ENCODE measurements at regions not wholly inside any gene's neighbourhood (a gene's known extent, or its start where the extent isn't known, plus 50 kb on each side); places are given as distances from the start of the nearest gene placed in this dataset.
"Not testable (repeated sequence)": the region's sequence is repeated elsewhere in the genome, so short reads cannot be mapped to it uniquely, and the experiment has no call there.

DNA sequence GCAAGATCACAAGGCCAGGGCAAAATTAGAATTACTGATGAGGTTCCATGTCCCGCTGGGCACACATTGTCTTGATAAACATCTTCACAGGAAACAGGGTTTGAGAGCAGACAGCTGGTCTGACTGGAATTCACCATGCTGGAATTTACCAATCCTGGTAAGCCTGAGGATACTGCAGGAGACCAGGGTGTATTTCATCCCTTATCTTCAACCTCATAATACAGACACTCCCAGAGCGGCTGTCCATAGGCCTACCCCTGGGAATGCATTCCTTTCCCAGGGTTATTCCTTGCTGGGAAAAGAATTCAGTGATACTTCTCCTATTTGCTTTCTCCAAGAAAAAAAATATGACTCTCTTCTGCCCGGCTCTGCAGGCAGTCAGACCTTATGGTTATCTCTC lies 875.1 kb upstream of the ACVR2A start:
- H3K4me1 ChIP-seq (ENCODE audit: control insufficient read depth, insufficient read depth, low read length); CTCF ChIA-PET; H3K36me3 ChIP-seq (ENCODE audit: control insufficient read depth in 2 of 2, insufficient read depth in 1 of 2, low read length in 2 of 2); H3K9me3 ChIP-seq (ENCODE audit: control insufficient read depth, insufficient read depth, low read depth, low read length); H3K4me3 ChIP-seq (ENCODE audit: low read depth, low read length); H3K27ac ChIP-seq (ENCODE audit: extremely low read depth, low read depth, low read length); POLR2A ChIA-PET: not testable (repeated sequence)
- 0 out of 2 replicates have a peak, but pooled peaks have one; percentile 24 for TF ChIP-seq TRIM28 (IDR thresholded peaks at IDR 0.05; ENCODE audit: borderline replicate concordance, low read length)
- TF ChIP-seq SETDB1 (IDR thresholded peaks at IDR 0.05; ENCODE audit: insufficient read length, low read length): peak; percentile 28

DNA sequence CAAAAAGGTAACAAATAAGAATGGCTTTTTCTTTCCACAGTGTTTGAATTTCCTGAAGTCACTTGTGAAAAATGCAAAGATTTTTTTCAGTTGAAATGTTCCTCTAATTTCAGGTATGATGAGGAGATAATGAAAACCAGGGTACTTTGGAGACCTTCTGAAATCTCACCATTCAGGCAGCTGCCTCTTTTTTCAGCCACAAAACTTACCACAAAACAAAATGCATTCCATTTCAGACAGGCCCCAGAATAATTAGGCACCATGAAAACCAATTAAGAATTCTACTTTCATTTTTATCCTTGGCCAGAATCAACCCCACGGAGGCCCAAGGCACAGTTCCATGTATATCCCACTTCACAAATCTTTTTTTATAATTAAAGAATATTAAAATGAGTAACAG lies 880.3 kb upstream of the ACVR2A start:
- no peaks in the 10 kb centered on the region for H3K9me3 ChIP-seq (ENCODE audit: control insufficient read depth, insufficient read depth, low read depth, low read length)
- H3K36me3 ChIP-seq (ENCODE audit: control insufficient read depth in 2 of 2, insufficient read depth in 1 of 2, low read length in 2 of 2): no peaks in the 10 kb centered on the region
- TF ChIP-seq ZNF394 (tag by site-specific recombination; IDR thresholded peaks at IDR 0.05; ENCODE audit: borderline replicate concordance): no peak
- TF ChIP-seq ZNF621 (tag by site-specific recombination; IDR thresholded peaks at IDR 0.05): no peak
- H3K4me1 ChIP-seq (ENCODE audit: control insufficient read depth, insufficient read depth, low read length): no peaks in the 10 kb centered on the region
- H3K27ac ChIP-seq (ENCODE audit: extremely low read depth, low read depth, low read length): no peak overlapping the region
- POLR2A ChIA-PET: no interaction called here
- H3K4me3 ChIP-seq (ENCODE audit: low read depth, low read length): no peak overlapping the region
- CTCF ChIA-PET: no interaction called here

DNA sequence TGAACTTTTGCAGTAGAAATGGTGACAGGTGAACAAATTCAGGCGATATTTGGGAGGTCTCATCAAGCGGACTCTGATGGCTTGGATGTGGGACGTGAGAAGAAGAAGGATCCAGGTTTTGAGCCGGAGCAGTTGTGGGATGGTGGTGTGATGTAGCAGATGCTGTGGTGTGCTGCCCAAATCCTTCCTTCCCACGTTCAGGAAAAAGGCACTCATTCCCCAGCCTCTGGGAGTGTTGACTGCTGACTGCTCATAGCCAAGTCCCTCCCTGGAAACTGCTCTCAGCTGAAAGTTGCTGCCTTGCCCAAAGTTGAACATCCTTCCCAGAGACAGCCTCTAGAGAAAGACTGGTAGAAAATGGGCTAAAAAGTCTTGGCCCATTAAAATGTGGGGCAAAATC lies 890.3 kb upstream of the ACVR2A start:
- Histone ChIP-seq H3K4me1 (ENCODE audit: control insufficient read depth, insufficient read depth, low read length) (no peaks in the 10 kb centered on the region), H3K27ac (ENCODE audit: extremely low read depth, low read depth, low read length) (no peak overlapping the region), H3K36me3 (ENCODE audit: control insufficient read depth in 2 of 2, insufficient read depth in 1 of 2, low read length in 2 of 2) (no peaks in the 10 kb centered on the region), H3K9me3 (ENCODE audit: control insufficient read depth, insufficient read depth, low read depth, low read length) (no peaks in the 10 kb centered on the region), H3K4me3 (ENCODE audit: low read depth, low read length) (no peak overlapping the region)
- ChIA-PET POLR2A (no interaction called here), CTCF (no interaction called here)
- TF ChIP-seq SCRT2 (tag by site-specific recombination; IDR thresholded peaks at IDR 0.05) (no peak), ZNF366 (tag by site-specific recombination; conservative IDR thresholded peaks at IDR 0.05) (no peak), ZNF777 (tag by site-specific recombination; IDR thresholded peaks at IDR 0.05; ENCODE audit: borderline replicate concordance) (no peak), ZNF530 (tag by site-specific recombination; IDR thresholded peaks at IDR 0.05; ENCODE audit: low read depth) (no peak)

DNA sequence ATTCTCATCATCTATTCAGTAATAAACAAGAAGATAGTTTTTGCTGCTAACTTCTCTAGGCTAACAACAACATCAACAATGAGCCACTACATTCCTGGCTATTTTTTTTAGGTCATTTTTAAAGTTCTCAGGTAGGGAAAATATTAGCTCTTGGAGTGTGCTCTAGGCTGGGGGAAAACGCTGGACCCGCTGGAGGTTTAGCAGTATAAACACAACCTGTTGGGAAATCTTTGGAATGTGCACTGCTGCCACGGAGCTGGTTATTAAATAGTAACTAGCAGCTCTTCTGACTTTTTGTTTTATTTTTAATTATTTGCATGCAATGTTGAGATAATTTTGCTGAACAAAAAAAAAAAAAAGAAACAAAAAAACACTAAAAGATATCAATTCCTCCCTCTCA lies 892.1 kb upstream of the ACVR2A start:
- ChIA-PET POLR2A (no interaction called here), CTCF (no interaction called here)
- no peaks in the 10 kb centered on the region for H3K9me3 ChIP-seq (ENCODE audit: control insufficient read depth, insufficient read depth, low read depth, low read length)

More for the DNA sequence above, 892.1 kb upstream of the ACVR2A start:
- TF ChIP-seq ZSCAN16 (tag by site-specific recombination; IDR thresholded peaks at IDR 0.05) (no peak), HOXA7 (CRISPR knock-in tag; IDR thresholded peaks at IDR 0.05; ENCODE audit: borderline replicate concordance) (no peak), TRIM28 (IDR thresholded peaks at IDR 0.05; ENCODE audit: borderline replicate concordance, low read length) (no peak), ZNF830 (tag by site-specific recombination; IDR thresholded peaks at IDR 0.05; ENCODE audit: low read depth) (no peak), ZNF549 (tag by site-specific recombination; IDR thresholded peaks at IDR 0.05) (no peak), SCRT2 (tag by site-specific recombination; IDR thresholded peaks at IDR 0.05) (no peak), ZNF473 (tag by site-specific recombination; IDR thresholded peaks at IDR 0.05) (no peak), ZFP3 (tag by site-specific recombination; IDR thresholded peaks at IDR 0.05; ENCODE audit: low read depth) (no peak), ZNF175 (tag by site-specific recombination; IDR thresholded peaks at IDR 0.05) (no peak), SP7 (tag by site-specific recombination; IDR thresholded peaks at IDR 0.05) (no peak), ZSCAN23 (tag by site-specific recombination; IDR thresholded peaks at IDR 0.05) (no peak), ZNF132 (tag by site-specific recombination; IDR thresholded peaks at IDR 0.05; ENCODE audit: borderline replicate concordance) (no peak), ZNF10 (tag by site-specific recombination; IDR thresholded peaks at IDR 0.05) (no peak), ZNF114 (tag by site-specific recombination; IDR thresholded peaks at IDR 0.05) (no peak), ZFP37 (tag by site-specific recombination; IDR thresholded peaks at IDR 0.05) (no peak)
- TF ChIP-seq, protein P1, sequence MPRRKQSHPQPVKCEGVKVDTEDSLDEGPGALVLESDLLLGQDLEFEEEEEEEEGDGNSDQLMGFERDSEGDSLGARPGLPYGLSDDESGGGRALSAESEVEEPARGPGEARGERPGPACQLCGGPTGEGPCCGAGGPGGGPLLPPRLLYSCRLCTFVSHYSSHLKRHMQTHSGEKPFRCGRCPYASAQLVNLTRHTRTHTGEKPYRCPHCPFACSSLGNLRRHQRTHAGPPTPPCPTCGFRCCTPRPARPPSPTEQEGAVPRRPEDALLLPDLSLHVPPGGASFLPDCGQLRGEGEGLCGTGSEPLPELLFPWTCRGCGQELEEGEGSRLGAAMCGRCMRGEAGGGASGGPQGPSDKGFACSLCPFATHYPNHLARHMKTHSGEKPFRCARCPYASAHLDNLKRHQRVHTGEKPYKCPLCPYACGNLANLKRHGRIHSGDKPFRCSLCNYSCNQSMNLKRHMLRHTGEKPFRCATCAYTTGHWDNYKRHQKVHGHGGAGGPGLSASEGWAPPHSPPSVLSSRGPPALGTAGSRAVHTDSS (tag by site-specific recombination; IDR thresholded peaks at IDR 0.05): no peak
- TF ChIP-seq, protein P2, sequence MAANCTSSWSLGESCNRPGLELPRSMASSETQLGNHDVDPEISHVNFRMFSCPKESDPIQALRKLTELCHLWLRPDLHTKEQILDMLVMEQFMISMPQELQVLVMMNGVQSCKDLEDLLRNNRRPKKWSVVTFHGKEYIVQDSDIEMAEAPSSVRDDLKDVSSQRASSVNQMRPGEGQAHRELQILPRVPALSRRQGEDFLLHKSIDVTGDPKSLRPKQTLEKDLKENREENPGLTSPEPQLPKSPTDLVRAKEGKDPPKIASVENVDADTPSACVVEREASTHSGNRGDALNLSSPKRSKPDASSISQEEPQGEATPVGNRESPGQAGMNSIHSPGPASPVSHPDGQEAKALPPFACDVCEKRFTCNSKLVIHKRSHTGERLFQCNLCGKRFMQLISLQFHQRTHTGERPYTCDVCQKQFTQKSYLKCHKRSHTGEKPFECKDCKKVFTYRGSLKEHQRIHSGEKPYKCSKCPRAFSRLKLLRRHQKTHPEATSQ (tag by site-specific recombination; IDR thresholded peaks at IDR 0.05): no peak
- no peak overlapping the region for H3K27ac ChIP-seq (ENCODE audit: extremely low read depth, low read depth, low read length)
- H3K36me3 ChIP-seq (ENCODE audit: control insufficient read depth in 2 of 2, insufficient read depth in 1 of 2, low read length in 2 of 2): no peaks in the 10 kb centered on the region
- no peak overlapping the region for H3K4me3 ChIP-seq (ENCODE audit: low read depth, low read length)
- H3K4me1 ChIP-seq (ENCODE audit: control insufficient read depth, insufficient read depth, low read length): no peaks in the 10 kb centered on the region

Data from HEK293 (cell line).